ENCODE measurements at regions not wholly inside any gene's neighbourhood (a gene's known extent, or its start where the extent isn't known, plus 50 kb on each side); places are given as distances from the start of the nearest gene placed in this dataset.

DNA sequence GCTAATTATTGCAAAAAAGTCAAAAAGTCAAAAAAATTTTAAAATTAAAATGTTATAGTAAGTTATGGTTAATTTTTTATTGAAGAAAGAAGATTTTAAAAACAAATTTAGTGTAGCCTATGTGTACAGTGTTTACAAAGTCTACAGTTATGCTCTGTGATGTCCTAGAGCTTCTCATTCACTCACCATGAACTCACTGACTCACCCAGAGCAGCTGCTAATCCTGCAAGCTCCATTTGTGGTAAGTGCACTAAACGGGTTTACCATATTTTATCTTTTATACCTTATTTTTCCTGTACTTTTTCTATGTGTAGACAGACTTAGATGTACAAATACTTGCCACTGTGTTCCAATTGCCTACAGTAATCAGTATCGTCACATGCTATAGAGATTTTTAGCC, 788.2 kb downstream of the DSC3 start:
- H3K79me2 ChIP-seq (ENCODE audit: insufficient read depth, low read length) = no peaks in the 10 kb centered on the region
- no peaks in the 10 kb centered on the region for H3K79me1 ChIP-seq (ENCODE audit: insufficient read depth, low read depth, low read length, poor library complexity, severe bottlenecking)
- Mint-ChIP-seq H3K4me3 (no peak overlapping the region), H3K27me3 (ENCODE audit: low read depth) (no peaks in the 10 kb centered on the region), H3K36me3 (ENCODE audit: insufficient read depth in 1 of 3, low read depth in 3 of 3) (no peaks in the 10 kb centered on the region), H3K9me3 (no peaks in the 10 kb centered on the region), H3K4me1 (no peaks in the 10 kb centered on the region), H3K27ac (no peak overlapping the region)
- H3K9ac ChIP-seq (ENCODE audit: extremely low read depth, insufficient read length, low read length) = no peak overlapping the region
- H3K23ac ChIP-seq (ENCODE audit: insufficient read length, low read depth, low read length) = no peak overlapping the region
- no peak overlapping the region for H3K56ac ChIP-seq (ENCODE audit: insufficient read length, low read depth, low read length)
- H4K91ac ChIP-seq (ENCODE audit: insufficient read length, low read depth, low read length) = no peak overlapping the region
- H4K20me1 ChIP-seq (ENCODE audit: control insufficient read depth, insufficient read depth, insufficient read length) = no peaks in the 10 kb centered on the region
- no peaks in the 10 kb centered on the region for H3K23me2 ChIP-seq (ENCODE audit: insufficient read length, low read depth, low read length, poor library complexity, severe bottlenecking)
- H3K14ac ChIP-seq (ENCODE audit: insufficient read depth, low read length) = no peak overlapping the region
- H4K8ac ChIP-seq (replicated peaks; ENCODE audit: insufficient read length, low read depth, low read length) = no peak overlapping the region
- H2BK5ac ChIP-seq (ENCODE audit: insufficient read length, low read length) = no peak overlapping the region
- no peak for DNase-seq
- no peak overlapping the region for H2BK20ac ChIP-seq (ENCODE audit: low read depth, low read length, poor library complexity, severe bottlenecking)
- no peak overlapping the region for H4K5ac ChIP-seq (ENCODE audit: insufficient read length, low read depth, low read length)
- no peaks in the 10 kb centered on the region for H3K27me3 ChIP-seq (ENCODE audit: insufficient read depth, low read length)
- H3K4me1 ChIP-seq (ENCODE audit: insufficient read depth, low read length) = no peaks in the 10 kb centered on the region
- H3T11ph ChIP-seq (ENCODE audit: low read length) = no peak overlapping the region
- no peak overlapping the region for H3K27ac ChIP-seq (ENCODE audit: insufficient read length, low read depth, low read length)
- no peak overlapping the region for H3K4me2 ChIP-seq (ENCODE audit: insufficient read depth, insufficient read length, low read length)
- no peak overlapping the region for H3K4ac ChIP-seq (ENCODE audit: low read depth, low read length)
- no peak overlapping the region for H2BK12ac ChIP-seq (ENCODE audit: insufficient read length, low read depth, low read length)
- WGBS (ENCODE audit: extremely low coverage, insufficient read length, low lambda C conversion rate) = no CpG with 5 or more reads among the region's 2 CpGs
- H2BK15ac ChIP-seq (ENCODE audit: low read depth, low read length) = no peak overlapping the region
- H2AK5ac ChIP-seq (ENCODE audit: insufficient read length, low read length) = no peak overlapping the region
- H3K18ac ChIP-seq (ENCODE audit: insufficient read length, low read depth, low read length) = no peak overlapping the region
- H2AFZ ChIP-seq (ENCODE audit: low read length) = no peak overlapping the region
- no peaks in the 10 kb centered on the region for H3K9me3 ChIP-seq (ENCODE audit: control insufficient read depth, low read depth, low read length)
- TF ChIP-seq, protein P1, sequence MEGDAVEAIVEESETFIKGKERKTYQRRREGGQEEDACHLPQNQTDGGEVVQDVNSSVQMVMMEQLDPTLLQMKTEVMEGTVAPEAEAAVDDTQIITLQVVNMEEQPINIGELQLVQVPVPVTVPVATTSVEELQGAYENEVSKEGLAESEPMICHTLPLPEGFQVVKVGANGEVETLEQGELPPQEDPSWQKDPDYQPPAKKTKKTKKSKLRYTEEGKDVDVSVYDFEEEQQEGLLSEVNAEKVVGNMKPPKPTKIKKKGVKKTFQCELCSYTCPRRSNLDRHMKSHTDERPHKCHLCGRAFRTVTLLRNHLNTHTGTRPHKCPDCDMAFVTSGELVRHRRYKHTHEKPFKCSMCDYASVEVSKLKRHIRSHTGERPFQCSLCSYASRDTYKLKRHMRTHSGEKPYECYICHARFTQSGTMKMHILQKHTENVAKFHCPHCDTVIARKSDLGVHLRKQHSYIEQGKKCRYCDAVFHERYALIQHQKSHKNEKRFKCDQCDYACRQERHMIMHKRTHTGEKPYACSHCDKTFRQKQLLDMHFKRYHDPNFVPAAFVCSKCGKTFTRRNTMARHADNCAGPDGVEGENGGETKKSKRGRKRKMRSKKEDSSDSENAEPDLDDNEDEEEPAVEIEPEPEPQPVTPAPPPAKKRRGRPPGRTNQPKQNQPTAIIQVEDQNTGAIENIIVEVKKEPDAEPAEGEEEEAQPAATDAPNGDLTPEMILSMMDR (conservative IDR thresholded peaks at IDR 0.05) = no peak
- H2BK120ac ChIP-seq (ENCODE audit: low read depth, low read length, poor library complexity, severe bottlenecking) = no peak overlapping the region
